MCF 10A (cell line): ENCODE measurements at regions not wholly inside any gene's neighbourhood (a gene's known extent, or its start where the extent isn't known, plus 50 kb on each side); places are given as distances from the start of the nearest gene placed in this dataset.

Source experiments
- BruUV-seq: library from RNA; stranded (reverse); fragments of 400-500 nt; replicated peaks from 2 replicates; lab custom pipeline; 2021; lab: Mats Ljungman, UMichigan
- CTCF ChIA-PET: fragments of 300-600 bp; sonication (Branson Sonifier 250); formaldehyde crosslinking; extraction: SDS; loops from one replicate; lab custom pipeline; 2021; ENCODE audit warnings: antibody characterized with exemption, inconsistent platforms; lab: Yijun Ruan, JAX
- POLR2A ChIA-PET: fragments of 300-600, 350-650 bp; sonication (Branson Sonifier 250); formaldehyde crosslinking; extraction: SDS; loops from one replicate; lab custom pipeline; 2020; ENCODE audit warnings: antibody characterized with exemption, inconsistent platforms; lab: Yijun Ruan, JAX
- DNase-seq: peaks from one replicate; pipeline ENCODE4 v3.0.0-alpha.2; 2018; ENCODE audit not compliant: unreplicated experiment
- H3K27ac Mint-ChIP-seq: one replicate; pipeline ENCODE4 v1.8.0; 2022; ENCODE audit warnings: mild to moderate bottlenecking, low read depth, mixed read lengths; ENCODE audit not compliant: unreplicated experiment
- H3K27me3 Mint-ChIP-seq: one replicate; pipeline ENCODE4 v1.8.0; 2022; ENCODE audit warnings: mixed read lengths; ENCODE audit not compliant: insufficient read depth, unreplicated experiment
- H3K36me3 Mint-ChIP-seq: one replicate; pipeline ENCODE4 v1.8.0; 2022; ENCODE audit warnings: mild to moderate bottlenecking, moderate library complexity, mixed read lengths; ENCODE audit not compliant: insufficient read depth, unreplicated experiment
- H3K4me1 Mint-ChIP-seq: one replicate; pipeline ENCODE4 v1.8.0; 2022; ENCODE audit warnings: mixed read lengths; ENCODE audit not compliant: insufficient read depth, unreplicated experiment
- H3K4me3 Mint-ChIP-seq: one replicate; pipeline ENCODE4 v1.8.0; 2022; ENCODE audit warnings: mild to moderate bottlenecking, moderate library complexity, mixed read lengths; ENCODE audit not compliant: unreplicated experiment
- H3K9me3 Mint-ChIP-seq: one replicate; pipeline ENCODE4 v1.8.0; 2022; ENCODE audit warnings: mixed read lengths; ENCODE audit not compliant: unreplicated experiment
- CTCF ChIP-seq: fragments of 200-600 bp; IDR thresholded peaks from one replicate; pipeline ENCODE4 v1.8.0; 2022; ENCODE audit warnings: antibody characterized with exemption, mild to moderate bottlenecking; ENCODE audit not compliant: unreplicated experiment
- intact Hi-C: fragments of 100-400 bp; cut with micrococcal nuclease; formaldehyde crosslinking; loops from 2 replicates; pipeline ENCODE4 v1.14.1; 2022

GRCh38 chrX:124282580-124282979 lies 49.9 kb upstream of the TEX13D start:
- intact Hi-C loops: no loop called here
- Mint-ChIP-seq H3K27me3 (no peaks in the 10 kb centered on the region), H3K4me1 (no peaks in the 10 kb centered on the region), H3K9me3 (no peaks in the 10 kb centered on the region), H3K27ac (no peak overlapping the region), H3K36me3 (peaks cover 5% of the 10 kb centered on the region), H3K4me3 (no peak overlapping the region)
- CTCF ChIA-PET: interaction anchor here (0.6 to 0.7 kb wide), 2 partner anchors 23 to 450 kb away, joined by 3 read pairs; no protein-coding TSS in a partner anchor
- no peak for TF ChIP-seq CTCF
- no TSS peak for BruUV-seq
- POLR2A ChIA-PET: no interaction called here
- DNase-seq: no peak
